Amniotic epithelial cell (primary cell): ENCODE measurements at regions not wholly inside any gene's neighbourhood (a gene's known extent, or its start where the extent isn't known, plus 50 kb on each side); places are given as distances from the start of the nearest gene placed in this dataset.
"Not testable (repeated sequence)": the region's sequence is repeated elsewhere in the genome, so short reads cannot be mapped to it uniquely, and the experiment has no call there.

ENCODE experiments used
- DNase-seq: peaks from one replicate; pipeline ENCODE4 v3.0.0-alpha.2; 2010; ENCODE audit warnings: low read depth

DNA sequence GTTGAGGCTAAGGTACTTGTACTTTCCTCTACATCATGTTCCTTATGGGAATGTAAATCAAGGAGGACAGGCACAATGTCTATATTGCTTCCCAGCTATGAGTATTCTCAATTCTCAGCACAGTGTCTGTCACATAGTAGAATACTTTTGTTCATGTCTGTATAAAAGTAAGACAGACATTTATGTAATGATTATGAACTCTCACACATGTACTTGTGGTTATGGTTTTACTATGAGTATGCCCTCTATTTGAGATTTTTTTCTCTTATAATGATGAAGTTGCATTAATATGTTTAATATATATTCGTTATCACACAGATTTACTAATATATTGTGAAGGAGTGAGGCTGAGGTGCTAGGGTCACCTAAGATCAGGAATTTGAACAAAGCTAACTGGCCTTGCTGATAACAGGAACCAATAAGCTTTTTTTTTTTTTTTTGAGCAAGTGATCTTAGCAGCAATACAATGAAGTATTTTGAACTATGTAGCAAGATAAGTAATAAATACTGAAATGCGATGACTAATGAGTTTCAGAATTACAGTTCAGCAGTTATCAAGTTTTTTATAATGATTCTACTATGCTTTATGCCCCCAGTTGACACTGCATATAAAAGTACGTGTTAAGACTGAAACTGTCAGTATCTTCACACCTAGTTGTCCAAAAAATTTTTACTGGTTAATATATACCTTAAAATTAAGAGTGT is 623.1 kb downstream of the HTR1B start:
- no peak for DNase-seq

GRCh38 chr6:76839505-76839904 is 623.8 kb downstream of the HTR1B start:
- no peak for DNase-seq

DNA sequence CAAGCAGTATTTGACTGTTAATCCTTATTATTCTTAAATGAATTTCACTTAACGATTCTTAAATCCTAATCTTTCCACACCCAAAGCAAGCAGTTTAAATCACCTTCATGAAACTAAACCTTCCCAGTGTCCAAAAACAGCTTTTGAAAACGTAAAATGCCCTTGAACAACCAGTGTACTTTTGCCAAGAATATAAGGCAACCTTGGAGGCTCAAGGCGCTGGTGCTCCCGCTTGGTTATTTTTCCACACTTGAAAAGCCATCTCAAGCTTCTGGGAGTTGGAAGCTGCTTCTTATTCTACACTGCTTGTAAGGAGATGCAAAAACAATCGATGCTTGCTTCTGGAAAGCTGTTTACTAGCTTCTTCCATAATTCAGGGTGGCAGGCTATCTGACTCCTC is 625.7 kb downstream of the HTR1B start:
- DNase-seq = no peak

DNA sequence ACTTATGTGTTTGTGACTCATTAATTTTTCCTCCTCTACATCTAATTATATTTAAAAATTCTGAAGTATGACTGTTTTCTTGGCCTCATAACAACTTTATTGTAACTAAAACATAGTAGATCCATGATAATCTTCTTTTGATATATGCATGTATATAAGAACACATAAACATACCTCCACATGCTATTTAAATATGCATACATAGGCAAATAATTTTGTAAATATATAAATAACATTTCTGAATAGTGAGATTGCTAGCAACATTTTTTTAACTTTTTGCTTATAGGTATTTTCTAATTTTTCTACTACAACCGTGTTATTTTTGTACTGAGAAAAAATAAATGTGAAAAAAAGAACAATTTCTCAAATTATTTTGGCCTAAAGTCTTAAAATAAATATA is 627.6 kb downstream of the HTR1B start:
- no peak for DNase-seq

DNA sequence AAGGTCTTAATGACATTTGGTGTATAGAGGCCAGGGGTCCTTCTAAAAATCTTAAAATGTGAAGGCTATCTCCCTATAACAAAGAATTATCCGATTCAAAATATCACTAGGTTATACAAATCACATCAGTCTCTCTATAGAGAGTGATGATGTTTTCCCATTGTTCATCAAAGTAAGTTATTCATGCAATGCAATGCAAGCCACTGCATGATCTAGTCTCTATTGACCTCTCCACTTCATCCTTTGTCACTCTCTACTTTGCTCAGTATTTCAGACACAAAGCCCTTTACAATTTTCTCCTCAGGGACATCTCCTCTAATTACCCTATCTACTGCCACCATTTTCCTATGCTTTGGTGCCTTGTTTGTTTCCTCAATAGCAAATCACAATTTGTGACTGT is 628.0 kb downstream of the HTR1B start:
- DNase-seq = no peak

DNA sequence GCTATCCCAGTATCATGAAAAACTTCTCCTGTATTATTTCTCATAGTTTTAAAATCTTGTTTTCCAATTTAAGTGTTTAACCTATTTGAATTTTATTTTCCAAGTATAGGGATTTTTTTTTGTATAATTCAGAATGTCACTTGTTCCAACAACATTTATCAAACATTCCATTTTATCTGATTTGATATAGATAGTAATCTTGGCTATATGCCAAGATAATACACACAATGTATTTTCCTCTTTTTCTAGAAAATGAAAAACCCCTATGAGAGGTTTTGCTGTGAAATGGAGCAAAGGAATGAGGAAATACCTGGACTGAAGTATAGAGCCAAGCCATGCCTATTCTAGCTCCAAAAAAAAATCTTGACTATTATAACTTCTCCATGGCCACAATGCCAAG is 628.9 kb downstream of the HTR1B start:
- DNase-seq = no peak

DNA sequence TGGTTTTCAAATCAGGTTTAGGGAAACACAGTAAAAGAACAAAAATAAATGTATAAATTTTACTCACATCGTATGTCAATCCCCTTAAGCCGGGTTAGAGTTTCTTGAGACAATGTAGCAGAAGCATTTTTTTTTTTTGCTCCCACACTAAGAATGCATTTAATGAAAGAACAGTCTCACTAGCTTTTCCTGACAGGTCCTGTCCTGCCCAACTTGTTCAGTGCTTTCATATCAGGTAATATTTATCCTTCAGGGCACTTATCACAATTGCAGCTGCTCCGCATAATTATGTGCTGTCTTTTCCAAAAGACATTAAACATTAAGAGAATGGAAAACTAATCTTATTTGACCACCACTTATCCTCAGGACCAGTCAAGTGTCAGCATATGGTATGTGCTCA is 632.0 kb downstream of the HTR1B start:
- DNase-seq = no peak

GRCh38 chr6:76823578-76823977 is 639.7 kb downstream of the HTR1B start:
- not testable (repeated sequence) for DNase-seq

- no peak for DNase-seq
Measured at GRCh38 chr6:76818451-76818850, 644.8 kb downstream of the HTR1B start.

DNA sequence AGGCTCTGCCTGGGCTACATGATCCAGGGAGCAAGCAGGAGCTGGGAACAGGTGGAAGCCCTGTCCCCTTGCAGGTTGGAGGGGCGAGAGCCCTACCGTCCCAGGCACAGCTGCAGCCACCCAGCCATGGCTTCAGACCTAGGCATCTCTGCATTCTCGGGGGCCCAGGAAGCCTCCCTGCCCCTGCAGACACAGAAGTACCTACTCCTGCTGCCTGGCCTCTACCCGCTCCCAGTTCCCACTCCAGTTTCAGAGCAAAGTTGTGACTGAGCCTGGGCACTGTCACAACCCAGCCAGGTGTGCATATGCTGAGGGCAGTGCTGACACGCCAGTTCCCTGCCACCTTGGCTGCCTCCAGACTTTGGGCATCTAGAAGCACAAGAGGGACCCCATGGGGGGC is 645.9 kb downstream of the HTR1B start:
- DNase-seq = no peak

- DNase-seq = peak; percentile 63
Measured at GRCh38 chr6:76814496-76815458, 648.5 kb downstream of the HTR1B start.

DNA sequence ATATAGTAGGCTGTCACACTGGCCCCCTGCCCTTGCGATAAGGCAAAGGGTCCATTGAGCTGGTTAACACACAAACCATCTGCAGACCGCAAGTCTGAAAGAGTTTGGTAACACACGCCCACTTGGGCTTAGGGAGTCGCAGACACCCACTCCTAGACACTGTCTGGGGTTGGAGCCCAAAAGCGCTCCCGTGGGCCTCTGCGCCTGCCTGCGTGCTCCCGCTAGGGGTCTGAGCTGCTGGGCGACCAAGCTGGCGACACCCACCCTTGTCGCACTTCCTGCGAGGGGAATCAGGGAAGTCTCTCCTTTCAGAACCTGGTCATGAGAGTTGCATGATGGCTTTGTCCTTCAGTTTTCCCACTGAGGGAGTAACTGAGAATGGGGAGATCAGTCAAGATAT is 653.0 kb downstream of the HTR1B start:
- DNase-seq = no peak

- no peak for DNase-seq
Measured at GRCh38 chr6:76803038-76803580, 660.2 kb downstream of the HTR1B start.

DNA sequence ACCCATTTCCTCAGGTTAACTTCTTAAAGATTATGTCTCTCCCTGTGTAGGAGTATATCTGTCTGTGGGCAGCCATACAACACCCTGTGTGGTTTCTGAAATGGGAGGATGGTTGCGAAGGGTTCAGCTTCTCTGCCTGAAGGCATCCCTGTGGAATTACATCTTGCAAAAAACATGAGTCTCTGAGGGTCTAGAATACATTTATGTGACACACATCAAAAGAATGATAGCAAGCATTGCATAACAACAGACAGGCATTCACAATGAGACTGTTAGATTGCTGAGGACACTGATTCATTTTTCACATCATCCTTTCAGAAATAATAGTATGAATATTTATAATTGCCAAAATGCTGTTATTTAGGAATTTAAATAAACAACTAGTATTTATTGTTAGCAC is 670.9 kb downstream of the HTR1B start:
- peak; percentile 73 for DNase-seq

DNA sequence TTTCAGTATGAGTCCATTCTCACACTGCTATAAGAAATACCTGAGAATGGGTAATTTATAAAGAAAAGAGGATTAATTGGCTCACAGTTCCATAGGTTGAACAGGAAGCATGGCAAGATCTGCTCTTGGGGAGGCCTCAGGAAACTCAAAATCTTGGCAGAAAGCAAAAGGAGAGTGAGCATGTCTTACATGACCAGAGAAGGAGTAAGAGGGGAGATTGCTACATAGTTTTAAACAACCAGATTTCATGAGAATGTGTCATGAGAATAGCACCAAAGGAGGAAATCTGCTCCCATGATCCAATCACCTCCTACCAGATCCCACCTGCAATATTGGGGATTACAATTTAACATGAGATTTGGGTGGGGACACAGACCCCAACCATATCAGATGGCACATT is 672.4 kb downstream of the HTR1B start:
- peak; percentile 13 for DNase-seq

- no peak for DNase-seq
Measured at GRCh38 chr6:76790045-76790796, 673.1 kb downstream of the HTR1B start.

- no peak for DNase-seq
Measured at GRCh38 chr6:76789580-76789979, 673.7 kb downstream of the HTR1B start.

GRCh38 chr6:76788155-76788554 is 675.1 kb downstream of the HTR1B start:
- DNase-seq = no peak

DNA sequence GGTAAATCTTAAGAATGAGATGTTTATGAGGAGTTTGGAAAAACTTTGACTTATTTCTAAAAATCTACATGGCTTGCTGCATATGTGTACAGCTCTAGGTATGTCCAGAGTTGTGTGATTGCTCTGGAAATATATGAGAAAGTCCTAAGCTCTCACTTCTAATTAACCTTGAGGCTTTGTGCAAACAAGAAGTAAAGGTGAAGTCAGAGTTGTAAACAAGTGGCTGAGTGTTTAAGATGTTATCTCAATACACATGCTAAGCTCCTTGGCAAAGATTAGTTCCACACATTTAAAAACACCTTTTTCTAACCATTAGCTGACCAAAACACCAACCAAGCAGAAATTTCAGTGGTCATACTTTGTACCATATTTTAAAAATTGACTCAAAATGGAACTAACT is 684.2 kb downstream of the HTR1B start:
- no peak for DNase-seq

GRCh38 chr6:76776876-76777275 is 686.4 kb downstream of the HTR1B start:
- no peak for DNase-seq

- peak; percentile 32 for DNase-seq
Measured at GRCh38 chr6:76774781-76775384, 688.4 kb downstream of the HTR1B start.

- no peak for DNase-seq
Measured at GRCh38 chr6:76772951-76773350, 690.3 kb downstream of the HTR1B start.
